ENCODE measurements at regions not wholly inside any gene's neighbourhood (a gene's known extent, or its start where the extent isn't known, plus 50 kb on each side); places are given as distances from the start of the nearest gene placed in this dataset.
A peak's percentile ranks its signal among the peaks of the same experiment; 100 is the strongest.
"Not testable (repeated sequence)": the region's sequence is repeated elsewhere in the genome, so short reads cannot be mapped to it uniquely, and the experiment has no call there.

DNA sequence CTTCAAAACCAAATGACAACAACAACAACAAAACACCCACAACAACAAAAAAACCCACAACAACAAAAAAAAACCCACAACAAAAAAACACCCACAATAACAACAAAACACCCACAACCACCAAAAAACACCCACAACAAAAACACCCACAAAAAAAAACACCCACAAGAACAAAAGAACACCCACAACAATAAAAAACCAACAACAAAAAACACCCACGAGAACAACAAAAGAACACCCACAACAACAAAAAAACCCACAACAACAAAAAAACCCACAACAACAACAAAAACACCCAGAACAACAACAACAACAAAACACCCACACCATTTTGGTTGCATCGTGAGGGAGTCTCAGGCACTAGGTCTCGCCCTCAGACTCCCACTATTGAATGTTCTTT is 117.8 kb downstream of the C16orf95 start:
- no peak for DNase-seq

DNA sequence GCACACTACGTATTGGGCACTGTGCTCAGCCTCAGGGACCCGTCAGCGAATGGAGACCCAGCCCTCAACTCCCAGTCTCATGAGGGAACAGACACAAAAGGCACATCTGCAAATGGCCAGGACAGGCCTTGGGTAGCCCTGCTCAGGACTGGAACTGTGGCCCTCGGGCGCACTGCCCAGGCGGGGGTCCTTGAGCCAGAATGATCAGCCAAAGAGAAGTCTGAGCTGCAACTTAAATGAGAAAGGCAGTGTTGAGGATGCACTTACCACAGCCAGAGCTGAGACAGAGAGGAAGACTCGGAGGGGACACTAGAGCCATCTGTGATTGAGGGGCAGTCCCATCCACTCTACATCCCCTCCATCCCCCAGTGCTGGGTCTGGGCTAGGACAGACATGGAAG is 117.3 kb downstream of the C16orf95 start:
- DNase-seq, result no peak

- no peak for DNase-seq
Observed at GRCh38 chr16:87200637-87201036, 116.6 kb downstream of the C16orf95 start.

DNA sequence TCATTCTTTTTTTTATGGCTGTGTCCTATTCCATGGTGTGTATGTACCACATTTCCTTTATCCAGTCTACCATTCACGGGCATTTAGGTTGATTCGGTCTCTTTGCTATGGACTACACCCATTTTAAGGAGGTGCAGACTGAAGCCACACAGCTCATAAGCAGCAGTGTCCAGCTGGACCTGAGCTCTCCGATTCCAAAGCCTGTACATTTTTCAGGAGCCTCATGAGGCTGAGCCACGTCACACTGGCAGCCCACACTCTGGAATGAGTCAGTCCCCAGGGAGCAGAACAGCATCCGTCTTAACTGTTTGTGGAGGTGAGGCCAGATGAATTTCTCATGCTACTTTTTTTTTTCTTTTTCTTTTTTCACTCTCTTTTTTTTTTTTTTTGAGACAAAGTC is 116.1 kb downstream of the C16orf95 start:
- no peak for DNase-seq

- no peak for DNase-seq
Observed at GRCh38 chr16:87201790-87202189, 115.4 kb downstream of the C16orf95 start.

DNA sequence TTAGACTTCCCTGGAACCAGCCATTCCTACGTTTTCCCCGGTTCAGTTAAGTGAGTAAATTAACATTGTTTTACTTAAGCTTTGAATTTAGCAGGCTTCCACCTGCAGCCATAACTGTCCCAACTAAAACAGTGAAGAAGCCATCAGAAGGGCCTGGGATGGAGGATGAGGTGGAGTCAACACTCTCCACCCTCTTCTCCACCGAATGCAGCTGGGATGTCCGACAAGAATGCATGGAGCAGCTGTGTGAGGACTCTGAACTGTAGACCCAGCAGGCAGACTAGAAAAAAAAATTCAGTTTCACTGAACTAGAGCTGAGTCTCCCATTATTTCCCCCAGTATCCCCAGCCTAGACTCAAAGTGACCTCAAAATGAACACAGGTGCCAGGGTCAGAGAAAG is 114.8 kb downstream of the C16orf95 start:
- no peak for DNase-seq

- DNase-seq, result peak; percentile 5
Observed at GRCh38 chr16:87203060-87203656, 114.0 kb downstream of the C16orf95 start.

- DNase-seq, result no peak
Observed at GRCh38 chr16:87206646-87207451, 110.3 kb downstream of the C16orf95 start.

- DNase-seq, result no peak
Observed at GRCh38 chr16:87207509-87207908, 109.7 kb downstream of the C16orf95 start.

DNA sequence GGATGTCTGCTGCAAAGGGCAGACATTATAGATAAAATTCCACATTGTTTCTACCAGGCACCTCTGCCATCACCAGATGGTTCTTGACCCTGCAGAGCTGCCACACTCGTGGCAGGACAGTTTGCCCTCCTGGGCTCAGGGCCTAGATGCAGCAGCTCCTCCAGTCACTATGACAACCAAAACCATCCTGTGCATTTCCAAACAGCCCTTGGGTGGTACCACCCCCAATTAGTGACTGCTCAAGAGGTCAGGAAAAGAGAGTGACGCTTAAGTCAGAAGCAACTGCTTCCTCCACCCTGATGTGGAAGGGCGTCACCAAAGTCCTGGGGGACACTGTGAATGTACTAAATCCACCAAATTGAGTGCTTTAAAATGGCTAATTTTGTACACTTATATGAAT is 109.2 kb downstream of the C16orf95 start:
- DNase-seq, result no peak

- not testable (repeated sequence) for DNase-seq
Observed at GRCh38 chr16:87208968-87209367, 108.2 kb downstream of the C16orf95 start.

- DNase-seq, result no peak
Observed at GRCh38 chr16:87209808-87210512, 107.2 kb downstream of the C16orf95 start.

DNA sequence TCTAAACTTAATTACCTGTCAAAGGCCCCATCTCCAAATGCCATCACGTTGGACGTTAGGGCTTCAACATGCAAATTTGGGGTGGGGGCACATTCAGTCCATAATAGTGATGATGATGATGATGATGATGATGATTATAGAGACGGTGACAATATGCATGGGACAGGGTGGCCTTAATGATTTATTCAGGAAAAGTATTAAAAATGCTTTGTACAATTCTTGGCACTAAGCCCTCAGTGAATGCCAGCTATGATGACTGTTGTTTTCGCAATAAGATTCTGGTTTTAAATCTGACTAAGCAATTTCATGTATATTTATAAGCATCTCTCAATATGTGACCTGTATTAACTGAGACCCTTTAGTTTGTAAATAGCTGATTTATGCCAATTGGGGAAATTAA is 106.3 kb downstream of the C16orf95 start:
- DNase-seq, result no peak

GRCh38 chr16:87212026-87212425 is 105.2 kb downstream of the C16orf95 start:
- DNase-seq, result no peak

DNA sequence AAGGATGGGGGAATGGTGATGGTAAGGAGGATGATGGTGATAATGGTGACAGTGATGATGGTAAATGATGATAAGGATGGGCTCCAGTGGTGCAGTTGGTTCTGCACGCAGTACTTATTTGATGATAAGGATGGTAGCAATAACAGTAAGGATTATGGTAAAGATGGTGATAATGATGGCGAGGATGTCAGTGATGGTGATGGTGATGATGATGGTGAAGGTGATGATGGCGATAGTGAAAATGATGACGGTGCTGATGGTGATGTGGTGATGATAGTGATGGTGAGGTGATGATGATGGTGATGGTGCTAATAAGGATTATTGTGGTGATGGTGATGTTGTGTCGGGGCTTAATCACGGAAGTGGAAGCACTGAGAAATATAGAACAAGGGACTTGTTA is 103.7 kb downstream of the C16orf95 start:
- no peak for DNase-seq

GRCh38 chr16:87216148-87216840 is 100.9 kb downstream of the C16orf95 start:
- no peak for DNase-seq

DNA sequence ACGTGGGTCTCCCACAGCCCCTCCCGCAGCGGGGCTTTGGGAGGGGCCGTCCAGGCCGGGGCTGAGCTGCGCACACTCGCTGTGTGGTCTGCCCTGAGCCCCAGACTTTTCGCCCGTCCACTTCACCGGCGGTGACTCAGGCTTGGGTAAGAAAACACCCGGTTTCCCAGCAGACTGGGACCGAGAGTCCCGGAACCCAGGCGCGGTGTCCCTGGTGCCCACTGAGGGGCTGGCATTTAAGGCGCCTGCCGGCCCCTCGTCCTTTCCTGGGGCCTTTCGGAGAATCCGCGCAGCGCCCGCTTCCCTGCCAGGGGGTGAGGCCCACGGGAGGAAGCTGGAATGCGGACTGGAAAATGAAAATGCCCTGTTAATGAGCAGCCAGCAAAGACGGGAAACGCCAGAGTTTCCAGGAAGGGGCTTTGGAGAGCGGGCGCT is 100.3 kb downstream of the C16orf95 start:
- DNase-seq, result no peak

- DNase-seq, result not testable (repeated sequence)
Observed at GRCh38 chr16:87217802-87218201, 99.4 kb downstream of the C16orf95 start.

DNA sequence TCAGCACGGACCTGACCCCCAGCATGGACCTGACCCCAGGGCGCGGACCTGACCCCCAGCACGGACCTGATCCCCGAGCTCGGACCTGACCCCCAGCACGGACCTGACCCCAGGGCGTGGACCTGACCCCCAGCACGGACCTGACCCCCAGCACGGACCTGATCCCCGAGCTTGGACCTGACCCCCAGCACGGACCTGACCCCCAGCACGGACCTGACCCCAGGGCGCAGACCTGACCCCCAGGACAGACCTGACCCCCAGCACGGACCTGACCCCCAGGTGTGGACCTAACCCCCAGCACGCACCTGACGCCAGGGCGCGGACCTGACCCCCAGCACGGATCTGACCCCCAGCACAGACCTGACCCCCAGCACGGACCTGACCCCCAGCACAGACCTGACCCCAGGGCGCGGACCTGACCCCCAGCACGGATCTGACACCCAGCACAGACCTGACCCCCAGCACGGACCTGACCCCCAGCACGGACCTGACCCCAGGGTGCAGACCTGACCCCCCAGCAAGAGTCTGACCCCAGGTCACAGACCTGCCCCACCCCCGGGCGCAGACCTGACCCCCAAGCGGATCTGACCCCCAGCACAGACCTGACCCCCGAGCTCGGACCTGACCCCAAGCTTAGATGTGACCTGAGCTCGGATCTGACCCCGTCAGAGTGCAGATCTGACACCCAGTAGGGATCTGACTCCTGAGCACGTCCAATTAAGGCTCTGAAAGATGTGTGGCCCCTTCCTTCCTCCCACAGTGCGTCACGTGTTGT is 98.7 kb downstream of the C16orf95 start:
- no peak for DNase-seq

- no peak for DNase-seq
Observed at GRCh38 chr16:87219287-87219909, 97.8 kb downstream of the C16orf95 start.

GRCh38 chr16:87221633-87222032 is 95.6 kb downstream of the C16orf95 start:
- no peak for DNase-seq

DNA sequence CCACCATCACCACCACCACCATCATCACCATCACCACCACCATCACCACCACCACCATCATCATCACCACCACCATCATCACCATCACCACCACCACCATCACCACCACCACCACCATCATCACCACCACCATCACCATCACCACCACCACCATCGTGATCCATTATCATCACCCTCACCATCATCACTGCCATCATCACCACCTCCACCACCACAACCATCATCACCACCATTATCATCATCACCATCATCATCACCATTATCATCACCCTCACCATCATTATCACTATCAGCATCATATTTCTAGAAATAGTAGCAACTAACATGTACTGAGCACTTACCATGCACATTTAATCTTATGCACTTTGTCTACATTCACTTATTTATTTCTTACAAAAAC is 94.9 kb downstream of the C16orf95 start:
- no peak for DNase-seq

Data from NCI-H510A treated with DMSO at 0.1 percent for 48 hours (cell line).